OCI-LY3 (cell line): ENCODE measurements at regions not wholly inside any gene's neighbourhood (a gene's known extent, or its start where the extent isn't known, plus 50 kb on each side); places are given as distances from the start of the nearest gene placed in this dataset.

ENCODE experiments used
- H2AFZ ChIP-seq: fragments of 200-600, 300-600 bp; shearing (Covaris generic); 2 replicates; pipeline ENCODE4 v1.6.0; 2014; ENCODE audit warnings: antibody characterized with exemption, low read depth, low read length
- H3K27ac ChIP-seq: fragments of 200-600, 300-600 bp; sonication (generic); 2 replicates; pipeline ENCODE4 v1.5.1; 2014; ENCODE audit warnings: mild to moderate bottlenecking, low read length, moderate library complexity, mixed read lengths
- H3K27me3 ChIP-seq: fragments of 200-600, 300-600 bp; sonication (generic); 2 replicates; pipeline ENCODE4 v1.6.1; 2014; ENCODE audit warnings: low read depth, low read length, mixed read lengths
- H3K36me3 ChIP-seq: fragments of 200-600, 300-600 bp; sonication (generic); replicated peaks from 2 replicates; pipeline ENCODE3; 2014; ENCODE audit warnings: low read depth, low read length, mixed read lengths
- H3K4me1 ChIP-seq: fragments of 300-600, 200-600 bp; sonication (generic); 2 replicates; pipeline ENCODE4 v1.6.1; 2014; ENCODE audit warnings: low read length, mixed read lengths
- H3K4me2 ChIP-seq: fragments of 200-600, 300-600 bp; sonication (generic); 2 replicates; pipeline ENCODE4 v1.6.1; 2014; ENCODE audit warnings: low read length, mixed read lengths
- H3K4me3 ChIP-seq: fragments of 300-600, 200-600 bp; sonication (generic); 2 replicates; pipeline ENCODE4 v1.5.1; 2014; ENCODE audit warnings: antibody characterized with exemption, mild to moderate bottlenecking, low read length, moderate library complexity
- H3K79me2 ChIP-seq: fragments of 300-600, 200-600 bp; shearing (Covaris generic); 2 replicates; pipeline ENCODE4 v1.6.1; 2014; ENCODE audit warnings: mild to moderate bottlenecking, low read length, mixed read lengths
- H3K9ac ChIP-seq: fragments of 300-600, 200-600 bp; shearing (Covaris generic); 2 replicates; pipeline ENCODE4 v1.6.0; 2014; ENCODE audit warnings: mild to moderate bottlenecking, low read length, moderate library complexity
- H3K9me3 ChIP-seq: fragments of 200-600, 300-600 bp; shearing (Covaris generic); 2 replicates; pipeline ENCODE4 v1.6.1; 2014; ENCODE audit warnings: low read length, mixed read lengths; ENCODE audit not compliant: insufficient read depth
- H4K20me1 ChIP-seq: fragments of 200-600, 300-600 bp; sonication (generic); 2 replicates; pipeline ENCODE4 v1.6.1; 2016; ENCODE audit warnings: low read length, mixed read lengths; ENCODE audit not compliant: insufficient read depth
- CTCF ChIP-seq: fragments of 200-600, 300-600 bp; sonication (generic); IDR thresholded peaks from 2 replicates; pipeline ENCODE4 v1.5.1; 2014; ENCODE audit warnings: antibody characterized with exemption, low read length, low read depth
- EZH2phosphoT487 ChIP-seq: fragments of 200-600 bp; shearing (Covaris generic); IDR thresholded peaks from 2 replicates; pipeline ENCODE4 v1.6.1; 2018; ENCODE audit warnings: antibody characterized with exemption, mixed run types, low read depth

- TF ChIP-seq CTCF (no peak), EZH2phosphoT487 (no peak)
- Histone ChIP-seq H3K36me3 (no peaks in the 10 kb centered on the region), H3K79me2 (no peaks in the 10 kb centered on the region), H3K4me3 (no peak overlapping the region), H3K27ac (no peak overlapping the region), H4K20me1 (no peaks in the 10 kb centered on the region), H3K9me3 (no peaks in the 10 kb centered on the region), H3K4me1 (no peaks in the 10 kb centered on the region), H3K9ac (no peak overlapping the region), H3K4me2 (no peak overlapping the region), H2AFZ (no peak overlapping the region), H3K27me3 (no peaks in the 10 kb centered on the region)
These were observed 56.2 kb upstream of the TNPO1 start for GRCh38 chr5:72760259-72760658.

- Histone ChIP-seq H3K79me2 (no peaks in the 10 kb centered on the region), H2AFZ (no peak overlapping the region), H3K36me3 (no peaks in the 10 kb centered on the region), H3K4me1 (no peaks in the 10 kb centered on the region), H3K4me2 (no peak overlapping the region), H3K27ac (no peak overlapping the region), H3K9ac (no peak overlapping the region), H3K27me3 (no peaks in the 10 kb centered on the region), H3K9me3 (no peaks in the 10 kb centered on the region), H4K20me1 (no peaks in the 10 kb centered on the region), H3K4me3 (no peak overlapping the region)
- TF ChIP-seq EZH2phosphoT487: no peak
- TF ChIP-seq CTCF: no peak
These were observed 63.6 kb upstream of the TNPO1 start for GRCh38 chr5:72752909-72753308.

- no peak overlapping the region for H2AFZ ChIP-seq
- H3K27me3 ChIP-seq: no peaks in the 10 kb centered on the region
- H3K27ac ChIP-seq: no peak overlapping the region
- H3K4me2 ChIP-seq: no peak overlapping the region
- no peaks in the 10 kb centered on the region for H3K4me1 ChIP-seq
- H3K9me3 ChIP-seq: no peaks in the 10 kb centered on the region
- TF ChIP-seq EZH2phosphoT487 (no peak), CTCF (no peak)
- H4K20me1 ChIP-seq: no peaks in the 10 kb centered on the region
- H3K79me2 ChIP-seq: no peaks in the 10 kb centered on the region
- no peaks in the 10 kb centered on the region for H3K36me3 ChIP-seq
- H3K4me3 ChIP-seq: no peak overlapping the region
- H3K9ac ChIP-seq: no peak overlapping the region
These were observed 67.0 kb upstream of the TNPO1 start for GRCh38 chr5:72749362-72749997.

GRCh38 chr5:72747826-72748225 lies 68.6 kb upstream of the TNPO1 start:
- no peak overlapping the region for H2AFZ ChIP-seq
- TF ChIP-seq CTCF (no peak), EZH2phosphoT487 (no peak)
- H3K9ac ChIP-seq: no peak overlapping the region
- H3K27ac ChIP-seq: no peak overlapping the region
- H3K9me3 ChIP-seq: no peaks in the 10 kb centered on the region
- no peak overlapping the region for H3K4me2 ChIP-seq
- no peaks in the 10 kb centered on the region for H3K27me3 ChIP-seq
- H3K79me2 ChIP-seq: no peaks in the 10 kb centered on the region
- H3K36me3 ChIP-seq: no peaks in the 10 kb centered on the region
- no peak overlapping the region for H3K4me3 ChIP-seq
- no peaks in the 10 kb centered on the region for H4K20me1 ChIP-seq
- no peaks in the 10 kb centered on the region for H3K4me1 ChIP-seq
